CD14-positive monocyte (primary cell): ENCODE measurements at regions not wholly inside any gene's neighbourhood (a gene's known extent, or its start where the extent isn't known, plus 50 kb on each side); places are given as distances from the start of the nearest gene placed in this dataset.

Experiments
- DNase-seq, 3 donors: peaks; one replicate each; pipeline ENCODE4 v3.0.0-alpha.2; 2011 to 2022
- H2AFZ ChIP-seq: 2 replicates; pipeline ENCODE4 v1.6.0; 2012; ENCODE audit warnings: mild to moderate bottlenecking, low read depth, low read length, inconsistent platforms; ENCODE audit not compliant: insufficient read depth, poor library complexity, severe bottlenecking
- H3K27ac ChIP-seq, 2 donors: 1 replicate in 1 of 2; 2 replicates in 1 of 2; pipeline ENCODE4 v1.5.1; 2012 to 2013; ENCODE audit warnings: low read length in 2 of 2, control low read depth in 1 of 2, inconsistent platforms in 1 of 2, low read depth in 1 of 2, mild to moderate bottlenecking in 1 of 2
- H3K27me3 ChIP-seq, 2 donors: one replicate each; pipeline versions ENCODE4 v1.6.0 to v1.6.1; 2011 to 2013; ENCODE audit warnings: low read length in 2 of 2; ENCODE audit not compliant: control insufficient read depth in 2 of 2, insufficient read depth in 2 of 2
- H3K36me3 ChIP-seq, 2 donors: replicated peaks in 1 of 2; 1 replicate in 1 of 2; 2 replicates in 1 of 2; pipeline versions ENCODE4 v1.5.1 to v1.6.1; 2012 to 2013; ENCODE audit warnings: low read length in 2 of 2, control low read depth in 1 of 2, inconsistent platforms in 1 of 2, mild to moderate bottlenecking in 1 of 2; ENCODE audit not compliant: insufficient read depth in 2 of 2, control insufficient read depth in 1 of 2
- H3K4me1 ChIP-seq, 2 donors: 1 replicate in 1 of 2; 2 replicates in 1 of 2; pipeline versions ENCODE4 v1.5.1 to v1.6.1; 2012 to 2013; ENCODE audit warnings: low read length in 2 of 2, control low read depth in 1 of 2, inconsistent platforms in 1 of 2, mild to moderate bottlenecking in 1 of 2, moderate library complexity in 1 of 2; ENCODE audit not compliant: insufficient read depth in 2 of 2, control insufficient read depth in 1 of 2
- H3K4me2 ChIP-seq: replicated peaks from 2 replicates; pipeline ENCODE3; 2012; ENCODE audit warnings: low read length, moderate library complexity, mild to moderate bottlenecking; ENCODE audit not compliant: poor library complexity, severe bottlenecking; ENCODE audit errors: extremely low read depth
- H3K4me3 ChIP-seq, 3 experiments: fragments of 200-600 bp in 1 of 3; sonication (generic) in 1 of 3; replicated peaks in 1 of 3; 1 replicate in 2 of 3; 2 replicates in 1 of 3; pipeline ENCODE4 v1.5.1; 2011 to 2013; ENCODE audit warnings: low read length in 3 of 3, mild to moderate bottlenecking in 3 of 3, control low read depth in 2 of 3, low read depth in 2 of 3, inconsistent platforms in 1 of 3, moderate library complexity in 1 of 3
- H3K79me2 ChIP-seq: 2 replicates; pipeline ENCODE4 v1.6.0; 2012; ENCODE audit warnings: mild to moderate bottlenecking, control low read depth, inconsistent platforms, low read length, moderate library complexity; ENCODE audit not compliant: insufficient read depth
- H3K9ac ChIP-seq: 2 replicates; pipeline ENCODE4 v1.6.0; 2017; ENCODE audit warnings: low read length, mild to moderate bottlenecking; ENCODE audit not compliant: insufficient read depth, poor library complexity, severe bottlenecking
- H3K9me3 ChIP-seq, 2 donors: replicated peaks in 1 of 2; 1 replicate in 1 of 2; 2 replicates in 1 of 2; pipeline versions ENCODE4 v1.5.1 to v1.6.1; 2012 to 2013; ENCODE audit warnings: low read length in 2 of 2, control low read depth in 1 of 2; ENCODE audit not compliant: control insufficient read depth in 1 of 2, insufficient read depth in 1 of 2
- H4K20me1 ChIP-seq: 2 replicates; pipeline ENCODE4 v1.6.0; 2012; ENCODE audit warnings: mild to moderate bottlenecking, low read length, control low read depth, moderate library complexity; ENCODE audit not compliant: insufficient read depth
- H3K27ac Mint-ChIP-seq, 7 donors: one replicate each; pipeline ENCODE4 v1.8.0; 2020; ENCODE audit warnings: mild to moderate bottlenecking in 7 of 7, mixed read lengths in 7 of 7, moderate library complexity in 6 of 7, inconsistent platforms in 2 of 7
- H3K27me3 Mint-ChIP-seq, 3 donors: one replicate each; pipeline ENCODE4 v1.8.0; 2021 to 2022; ENCODE audit warnings: low read depth in 3 of 3, mild to moderate bottlenecking in 3 of 3, mixed read lengths in 3 of 3, moderate library complexity in 3 of 3, inconsistent platforms in 1 of 3
- H3K36me3 Mint-ChIP-seq, 2 donors: one replicate each; pipeline ENCODE4 v1.8.0; 2020; ENCODE audit warnings: mixed read lengths in 2 of 2, inconsistent platforms in 1 of 2, mild to moderate bottlenecking in 1 of 2
- H3K4me1 Mint-ChIP-seq: one replicate; pipeline ENCODE4 v1.8.0; 2020; ENCODE audit warnings: mild to moderate bottlenecking, mixed read lengths
- H3K4me3 Mint-ChIP-seq, 2 donors: one replicate each; pipeline ENCODE4 v1.8.0; 2020; ENCODE audit warnings: mild to moderate bottlenecking in 2 of 2, mixed read lengths in 2 of 2, moderate library complexity in 1 of 2
- H3K9me3 Mint-ChIP-seq, 7 donors: one replicate each; pipeline ENCODE4 v1.8.0; 2020 to 2022; ENCODE audit warnings: mixed read lengths in 7 of 7, mild to moderate bottlenecking in 6 of 7, moderate library complexity in 6 of 7, inconsistent platforms in 2 of 7
- CTCF ChIP-seq: fragments of 200-600 bp; IDR thresholded peaks from one replicate; pipeline ENCODE4 v1.8.0; 2022; ENCODE audit warnings: antibody characterized with exemption, mild to moderate bottlenecking
- WGBS: methylation state at CpG from one replicate; pipeline ENCODE4 v1.1.5; 2013; ENCODE audit warnings: missing lambda C conversion rate; ENCODE audit not compliant: insufficient coverage; 5-methylcytosine and 5-hydroxymethylcytosine counted together
- intact Hi-C, 2 donors: fragments of 100-400 bp; cut with micrococcal nuclease; formaldehyde crosslinking; loops; one replicate each; pipeline versions ENCODE4 v1.15.0 to v1.15.1; 2023

GRCh38 chr16:35732046-35732810, 2272.8 kb downstream of the TP53TG3F start:
- no peaks in the 10 kb centered on the region for H4K20me1 ChIP-seq
- H3K36me3 ChIP-seq, result no peaks in the 10 kb centered on the region
- no peak overlapping the region for H3K4me3 ChIP-seq
- H3K27ac ChIP-seq, result no peak overlapping the region
- Mint-ChIP-seq H3K4me1 (no peaks in the 10 kb centered on the region), H3K27ac (no peak overlapping the region), H3K36me3 (no peaks in the 10 kb centered on the region), H3K4me3 (no peak overlapping the region), H3K27me3 (peaks cover 0 to 3% (median 0%) of the 10 kb centered on the region in 3 donors), H3K9me3 (peaks cover 30 to 82% (median 48%) of the 10 kb centered on the region in 7 donors)
- H3K4me1 ChIP-seq, result no peaks in the 10 kb centered on the region
- no peaks in the 10 kb centered on the region for H3K27me3 ChIP-seq
- 83% methylated on average over 13 of the region's 15 CpGs for WGBS
- intact Hi-C loops, result no loop called here
- H3K9me3 ChIP-seq, result peaks cover 89 to 90% of the 10 kb centered on the region in 2 donors
- no peaks in the 10 kb centered on the region for H3K79me2 ChIP-seq
- H3K4me2 ChIP-seq, result no peak overlapping the region
- DNase-seq, result no peak
- H2AFZ ChIP-seq, result no peak overlapping the region
- no peak for TF ChIP-seq CTCF
- no peak overlapping the region for H3K9ac ChIP-seq

GRCh38 chr16:35733278-35733965, 2274.0 kb downstream of the TP53TG3F start:
- H3K36me3 ChIP-seq, result no peaks in the 10 kb centered on the region
- H3K9ac ChIP-seq, result no peak overlapping the region
- no peak for DNase-seq
- H2AFZ ChIP-seq, result no peak overlapping the region
- H3K4me1 Mint-ChIP-seq, result no peaks in the 10 kb centered on the region
- WGBS, result 40% methylated on average over 3 of the region's 3 CpGs
- H3K9me3 Mint-ChIP-seq, result peaks cover 35 to 72% (median 43%) of the 10 kb centered on the region in 7 donors
- H3K27ac ChIP-seq, result no peak overlapping the region
- H3K27me3 Mint-ChIP-seq, result no peaks in the 10 kb centered on the region
- no peak for TF ChIP-seq CTCF
- H3K79me2 ChIP-seq, result no peaks in the 10 kb centered on the region
- no peak overlapping the region for H3K4me3 ChIP-seq
- H3K9me3 ChIP-seq, result peaks cover 83 to 90% of the 10 kb centered on the region in 2 donors
- H3K4me2 ChIP-seq, result no peak overlapping the region
- no peaks in the 10 kb centered on the region for H3K36me3 Mint-ChIP-seq
- no peak overlapping the region for H3K4me3 Mint-ChIP-seq
- H3K27me3 ChIP-seq, result no peaks in the 10 kb centered on the region
- no peak overlapping the region for H3K27ac Mint-ChIP-seq
- intact Hi-C loops, result no loop called here
- no peaks in the 10 kb centered on the region for H3K4me1 ChIP-seq
- no peaks in the 10 kb centered on the region for H4K20me1 ChIP-seq
